SU-DHL-6 (cell line): ENCODE measurements at regions not wholly inside any gene's neighbourhood (a gene's known extent, or its start where the extent isn't known, plus 50 kb on each side); places are given as distances from the start of the nearest gene placed in this dataset.

ENCODE experiments used
- EZH2phosphoT487 ChIP-seq: fragments of 200-600 bp; sonication (generic), shearing (Covaris generic); conservative IDR thresholded peaks from 2 replicates; pipeline ENCODE4 v1.6.1; 2018; ENCODE audit warnings: mild to moderate bottlenecking, antibody characterized with exemption, low read length, moderate library complexity, mixed read lengths
- TF ChIP-seq, protein P1 (sequence below): fragments of 200-600 bp; sonication (generic); IDR thresholded peaks from one replicate; pipeline ENCODE4 v1.5.1; 2017; ENCODE audit warnings: antibody characterized with exemption, mild to moderate bottlenecking, low read length, moderate library complexity; ENCODE audit not compliant: insufficient read depth, poor library complexity, severe bottlenecking

DNA sequence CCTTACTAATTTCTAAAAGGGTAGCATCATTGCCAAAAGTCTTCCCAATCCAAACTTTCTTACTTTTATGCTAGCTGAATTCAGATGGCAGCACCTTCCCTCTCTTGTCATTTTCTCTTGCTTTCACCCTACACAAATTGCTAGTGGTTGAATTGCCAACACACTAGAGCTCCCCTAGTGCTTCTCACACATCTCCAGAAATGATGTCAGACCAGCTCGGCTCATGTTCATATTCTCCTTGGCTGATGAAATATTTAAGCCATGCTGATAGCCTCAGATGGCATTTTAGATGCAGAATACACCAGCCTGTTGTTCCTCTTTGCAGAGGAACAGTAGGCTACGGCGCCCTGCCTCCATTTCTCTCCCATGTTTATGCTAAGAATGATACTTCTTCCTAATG lies 256.9 kb downstream of the PTBP2 start:
- TF ChIP-seq, protein P1, sequence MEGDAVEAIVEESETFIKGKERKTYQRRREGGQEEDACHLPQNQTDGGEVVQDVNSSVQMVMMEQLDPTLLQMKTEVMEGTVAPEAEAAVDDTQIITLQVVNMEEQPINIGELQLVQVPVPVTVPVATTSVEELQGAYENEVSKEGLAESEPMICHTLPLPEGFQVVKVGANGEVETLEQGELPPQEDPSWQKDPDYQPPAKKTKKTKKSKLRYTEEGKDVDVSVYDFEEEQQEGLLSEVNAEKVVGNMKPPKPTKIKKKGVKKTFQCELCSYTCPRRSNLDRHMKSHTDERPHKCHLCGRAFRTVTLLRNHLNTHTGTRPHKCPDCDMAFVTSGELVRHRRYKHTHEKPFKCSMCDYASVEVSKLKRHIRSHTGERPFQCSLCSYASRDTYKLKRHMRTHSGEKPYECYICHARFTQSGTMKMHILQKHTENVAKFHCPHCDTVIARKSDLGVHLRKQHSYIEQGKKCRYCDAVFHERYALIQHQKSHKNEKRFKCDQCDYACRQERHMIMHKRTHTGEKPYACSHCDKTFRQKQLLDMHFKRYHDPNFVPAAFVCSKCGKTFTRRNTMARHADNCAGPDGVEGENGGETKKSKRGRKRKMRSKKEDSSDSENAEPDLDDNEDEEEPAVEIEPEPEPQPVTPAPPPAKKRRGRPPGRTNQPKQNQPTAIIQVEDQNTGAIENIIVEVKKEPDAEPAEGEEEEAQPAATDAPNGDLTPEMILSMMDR: no peak
- no peak for TF ChIP-seq EZH2phosphoT487
